ENCODE measurements at regions not wholly inside any gene's neighbourhood (a gene's known extent, or its start where the extent isn't known, plus 50 kb on each side); places are given as distances from the start of the nearest gene placed in this dataset.

GRCh38 chr18:47512056-47512455 is 260.6 kb upstream of the SKOR2 start:
- Histone ChIP-seq H3K27ac (no peak overlapping the region), H3K27me3 (no peaks in the 10 kb centered on the region), H3K9me3 (no peaks in the 10 kb centered on the region), H3K4me3 (no peak overlapping the region), H3K4me1 (no peaks in the 10 kb centered on the region), H3K36me3 (no peaks in the 10 kb centered on the region)
- DNase-seq (ENCODE audit: low spot score in 2 of 2) = no peak
- WGBS, 2 donors = 63 to 68% methylated on average over 6 of the region's 6 CpGs
- TF ChIP-seq POLR2A (IDR thresholded peaks at IDR 0.05) (no peak), EP300 (IDR thresholded peaks at IDR 0.05) (no peak)
- TF ChIP-seq, protein P1, sequence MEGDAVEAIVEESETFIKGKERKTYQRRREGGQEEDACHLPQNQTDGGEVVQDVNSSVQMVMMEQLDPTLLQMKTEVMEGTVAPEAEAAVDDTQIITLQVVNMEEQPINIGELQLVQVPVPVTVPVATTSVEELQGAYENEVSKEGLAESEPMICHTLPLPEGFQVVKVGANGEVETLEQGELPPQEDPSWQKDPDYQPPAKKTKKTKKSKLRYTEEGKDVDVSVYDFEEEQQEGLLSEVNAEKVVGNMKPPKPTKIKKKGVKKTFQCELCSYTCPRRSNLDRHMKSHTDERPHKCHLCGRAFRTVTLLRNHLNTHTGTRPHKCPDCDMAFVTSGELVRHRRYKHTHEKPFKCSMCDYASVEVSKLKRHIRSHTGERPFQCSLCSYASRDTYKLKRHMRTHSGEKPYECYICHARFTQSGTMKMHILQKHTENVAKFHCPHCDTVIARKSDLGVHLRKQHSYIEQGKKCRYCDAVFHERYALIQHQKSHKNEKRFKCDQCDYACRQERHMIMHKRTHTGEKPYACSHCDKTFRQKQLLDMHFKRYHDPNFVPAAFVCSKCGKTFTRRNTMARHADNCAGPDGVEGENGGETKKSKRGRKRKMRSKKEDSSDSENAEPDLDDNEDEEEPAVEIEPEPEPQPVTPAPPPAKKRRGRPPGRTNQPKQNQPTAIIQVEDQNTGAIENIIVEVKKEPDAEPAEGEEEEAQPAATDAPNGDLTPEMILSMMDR (IDR thresholded peaks at IDR 0.05) = no peak

- H3K4me1 ChIP-seq = no peaks in the 10 kb centered on the region
- DNase-seq (ENCODE audit: low spot score in 2 of 2) = no peak
- H3K4me3 ChIP-seq = no peak overlapping the region
- TF ChIP-seq EP300 (IDR thresholded peaks at IDR 0.05) (no peak), POLR2A (IDR thresholded peaks at IDR 0.05) (no peak)
- TF ChIP-seq, protein P1 (IDR thresholded peaks at IDR 0.05) = no peak
- H3K36me3 ChIP-seq = no peaks in the 10 kb centered on the region
- no peaks in the 10 kb centered on the region for H3K27me3 ChIP-seq
- H3K27ac ChIP-seq = no peak overlapping the region
- 92 to 93% methylated on average over 4 of the region's 4 CpGs for WGBS, 2 donors
- no peaks in the 10 kb centered on the region for H3K9me3 ChIP-seq
These were observed 259.4 kb upstream of the SKOR2 start for GRCh38 chr18:47510831-47511230.

- Histone ChIP-seq H3K27ac (no peak overlapping the region), H3K27me3 (no peaks in the 10 kb centered on the region), H3K36me3 (no peaks in the 10 kb centered on the region), H3K9me3 (no peaks in the 10 kb centered on the region), H3K4me3 (no peak overlapping the region), H3K4me1 (no peaks in the 10 kb centered on the region)
- TF ChIP-seq, protein P1 (IDR thresholded peaks at IDR 0.05) = no peak
- no peak for TF ChIP-seq EP300 (IDR thresholded peaks at IDR 0.05)
- TF ChIP-seq POLR2A (IDR thresholded peaks at IDR 0.05) = no peak
- DNase-seq (ENCODE audit: low spot score in 2 of 2) = no peak
- 57 to 68% methylated on average over 3 of the region's 3 CpGs for WGBS, 2 donors
These were observed 256.2 kb upstream of the SKOR2 start for GRCh38 chr18:47507651-47508050.

DNA sequence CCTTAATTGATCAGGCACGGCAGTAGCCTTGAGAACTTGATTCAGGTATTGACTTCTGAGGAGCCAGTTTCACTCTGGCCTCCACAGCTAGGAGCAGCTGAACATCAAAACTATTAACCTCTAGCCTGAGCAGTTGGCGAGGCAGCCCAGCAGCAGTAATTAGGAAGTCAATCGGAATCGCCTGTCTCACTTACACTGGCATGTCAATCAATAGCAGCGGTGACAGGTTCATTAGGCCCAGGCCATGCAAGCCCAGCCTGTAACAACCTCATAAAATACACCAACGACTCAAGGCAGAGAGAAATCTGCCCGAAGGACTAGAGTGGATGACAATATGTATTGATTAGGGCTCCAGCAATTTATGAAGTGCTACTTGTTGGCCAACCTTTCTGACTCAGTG is 255.4 kb upstream of the SKOR2 start:
- Histone ChIP-seq H3K4me3 (no peak overlapping the region), H3K9me3 (no peaks in the 10 kb centered on the region), H3K36me3 (no peaks in the 10 kb centered on the region), H3K27me3 (no peaks in the 10 kb centered on the region), H3K27ac (no peak overlapping the region), H3K4me1 (no peaks in the 10 kb centered on the region)
- no peak for DNase-seq (ENCODE audit: low spot score in 2 of 2)
- TF ChIP-seq POLR2A (IDR thresholded peaks at IDR 0.05) (no peak), EP300 (IDR thresholded peaks at IDR 0.05) (no peak)
- TF ChIP-seq, protein P1 (IDR thresholded peaks at IDR 0.05) = no peak
- 20 to 33% methylated on average over 7 of the region's 7 CpGs for WGBS, 2 donors

GRCh38 chr18:47501946-47502345 is 250.5 kb upstream of the SKOR2 start:
- H3K4me1 ChIP-seq = no peaks in the 10 kb centered on the region
- H3K4me3 ChIP-seq = no peak overlapping the region
- H3K36me3 ChIP-seq = no peaks in the 10 kb centered on the region
- TF ChIP-seq POLR2A (IDR thresholded peaks at IDR 0.05) (no peak), EP300 (IDR thresholded peaks at IDR 0.05) (no peak)
- TF ChIP-seq, protein P1 (IDR thresholded peaks at IDR 0.05) = no peak
- H3K27me3 ChIP-seq = no peaks in the 10 kb centered on the region
- no peaks in the 10 kb centered on the region for H3K9me3 ChIP-seq
- WGBS, 2 donors = 41 to 45% methylated on average over 6 of the region's 6 CpGs
- DNase-seq (ENCODE audit: low spot score in 2 of 2) = no peak
- H3K27ac ChIP-seq = no peak overlapping the region

All from tibial nerve (tissue), 4 donors.